ENCODE measurements at regions not wholly inside any gene's neighbourhood (a gene's known extent, or its start where the extent isn't known, plus 50 kb on each side); places are given as distances from the start of the nearest gene placed in this dataset.

DNA sequence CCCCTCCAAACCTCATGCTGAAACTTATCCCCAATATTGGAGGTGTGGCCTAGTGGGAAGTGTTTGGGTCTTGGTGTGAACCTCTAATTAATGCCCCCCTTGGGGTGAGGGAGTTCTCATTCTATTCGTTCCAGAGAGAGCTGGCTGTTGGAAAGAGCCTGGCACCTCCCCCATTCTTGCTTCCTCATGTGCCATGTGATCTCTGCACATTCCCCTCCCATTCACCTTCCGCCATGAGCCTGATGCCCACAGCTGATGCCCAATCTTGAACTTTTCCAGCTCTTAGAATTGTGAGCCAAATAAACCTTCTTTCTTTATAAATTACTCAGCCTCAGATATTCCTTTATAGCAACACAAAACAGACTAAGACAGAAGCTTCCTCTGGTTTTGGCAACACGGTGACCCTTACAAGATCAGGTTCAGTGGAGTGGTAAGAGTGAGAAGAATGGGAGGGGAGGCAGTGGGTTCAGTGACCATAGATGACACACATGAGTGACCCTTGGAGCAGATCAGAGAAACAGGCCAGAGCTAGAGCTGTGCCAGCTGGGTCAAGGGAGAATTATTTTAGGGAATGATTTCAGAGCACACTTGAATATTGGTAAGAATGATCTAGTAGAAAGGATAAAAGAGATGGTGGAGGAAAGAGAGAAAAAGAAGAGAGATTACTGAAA, 176.4 kb downstream of the LY86 start:
- H3K4me3 ChIP-seq: no peak overlapping the region
- H3K27me3 ChIP-seq: no peaks in the 10 kb centered on the region
- no peak for TF ChIP-seq POLR2A (IDR thresholded peaks at IDR 0.05)
- TF ChIP-seq EP300 (IDR thresholded peaks at IDR 0.05): no peak
- TF ChIP-seq, protein P1, sequence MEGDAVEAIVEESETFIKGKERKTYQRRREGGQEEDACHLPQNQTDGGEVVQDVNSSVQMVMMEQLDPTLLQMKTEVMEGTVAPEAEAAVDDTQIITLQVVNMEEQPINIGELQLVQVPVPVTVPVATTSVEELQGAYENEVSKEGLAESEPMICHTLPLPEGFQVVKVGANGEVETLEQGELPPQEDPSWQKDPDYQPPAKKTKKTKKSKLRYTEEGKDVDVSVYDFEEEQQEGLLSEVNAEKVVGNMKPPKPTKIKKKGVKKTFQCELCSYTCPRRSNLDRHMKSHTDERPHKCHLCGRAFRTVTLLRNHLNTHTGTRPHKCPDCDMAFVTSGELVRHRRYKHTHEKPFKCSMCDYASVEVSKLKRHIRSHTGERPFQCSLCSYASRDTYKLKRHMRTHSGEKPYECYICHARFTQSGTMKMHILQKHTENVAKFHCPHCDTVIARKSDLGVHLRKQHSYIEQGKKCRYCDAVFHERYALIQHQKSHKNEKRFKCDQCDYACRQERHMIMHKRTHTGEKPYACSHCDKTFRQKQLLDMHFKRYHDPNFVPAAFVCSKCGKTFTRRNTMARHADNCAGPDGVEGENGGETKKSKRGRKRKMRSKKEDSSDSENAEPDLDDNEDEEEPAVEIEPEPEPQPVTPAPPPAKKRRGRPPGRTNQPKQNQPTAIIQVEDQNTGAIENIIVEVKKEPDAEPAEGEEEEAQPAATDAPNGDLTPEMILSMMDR (IDR thresholded peaks at IDR 0.05): no peak
- TF ChIP-seq POLR2AphosphoS5 (IDR thresholded peaks at IDR 0.05): no peak
- H3K36me3 ChIP-seq: no peaks in the 10 kb centered on the region
- H3K27ac ChIP-seq: no peak overlapping the region
- 79% methylated on average over 3 of the region's 3 CpGs for WGBS
- DNase-seq (ENCODE audit: low spot score in 2 of 2): no peak
- no peaks in the 10 kb centered on the region for H3K9me3 ChIP-seq
- no peaks in the 10 kb centered on the region for H3K4me1 ChIP-seq

DNA sequence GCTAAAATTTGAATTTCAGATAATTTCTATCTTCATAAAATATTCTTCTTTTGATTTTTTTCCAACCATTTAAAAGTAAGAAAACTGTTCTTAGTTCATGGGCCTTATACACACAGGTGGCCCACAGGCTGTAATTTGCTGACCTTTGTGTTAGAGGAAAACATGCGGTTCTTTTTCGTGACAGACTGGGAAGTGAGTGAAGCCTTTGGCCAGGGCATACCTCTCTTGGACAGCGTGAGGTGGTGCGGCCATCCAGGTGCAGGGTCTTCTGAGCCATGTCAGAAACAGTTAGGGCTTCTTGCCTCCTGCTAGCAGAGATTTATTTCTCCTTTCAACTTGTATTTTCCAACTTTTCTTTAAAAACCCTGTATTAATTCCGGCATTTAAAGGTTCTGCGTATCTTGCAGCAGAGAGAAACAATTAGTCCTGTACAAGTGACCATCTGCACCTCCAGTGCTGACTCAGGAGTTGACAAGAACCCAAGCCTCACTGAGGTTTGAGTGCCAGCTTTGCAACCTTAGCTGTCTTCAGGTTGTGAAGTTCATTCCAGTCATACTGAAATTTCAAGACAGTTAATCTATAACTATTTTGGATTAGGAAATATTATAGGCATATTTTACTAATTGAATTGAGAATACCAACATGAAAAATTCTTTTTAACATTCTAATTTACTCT, 177.8 kb downstream of the LY86 start:
- no peak for DNase-seq (ENCODE audit: low spot score in 2 of 2)
- no peaks in the 10 kb centered on the region for H3K36me3 ChIP-seq
- H3K4me1 ChIP-seq: no peaks in the 10 kb centered on the region
- TF ChIP-seq EP300 (IDR thresholded peaks at IDR 0.05) (no peak), POLR2AphosphoS5 (IDR thresholded peaks at IDR 0.05) (no peak), POLR2A (IDR thresholded peaks at IDR 0.05) (no peak)
- TF ChIP-seq, protein P1 (IDR thresholded peaks at IDR 0.05): no peak
- H3K27ac ChIP-seq: no peak overlapping the region
- no peaks in the 10 kb centered on the region for H3K9me3 ChIP-seq
- no peaks in the 10 kb centered on the region for H3K27me3 ChIP-seq
- H3K4me3 ChIP-seq: no peak overlapping the region
- 96% methylated on average over 6 of the region's 6 CpGs for WGBS

DNA sequence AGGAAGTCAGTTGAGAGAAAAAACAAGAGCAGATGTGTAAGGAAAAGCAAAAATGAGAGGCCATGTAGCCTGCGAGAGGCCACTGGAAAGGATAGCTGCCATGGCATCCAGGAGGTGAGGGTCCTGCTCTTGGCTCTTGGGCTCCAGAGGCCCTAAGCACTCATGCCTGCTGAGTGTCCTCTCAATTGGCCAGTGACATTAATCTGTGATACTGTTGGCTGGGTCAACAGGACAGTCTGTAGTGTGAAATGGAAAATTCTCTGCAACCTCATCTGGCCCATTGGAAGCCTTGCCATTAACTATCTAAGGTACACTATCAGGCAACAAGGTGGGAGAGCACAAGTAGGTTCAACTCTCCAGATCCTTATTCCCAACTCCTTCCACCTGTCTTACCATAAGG, 180.9 kb downstream of the LY86 start:
- no peak for DNase-seq (ENCODE audit: low spot score in 2 of 2)
- Histone ChIP-seq H3K4me3 (no peak overlapping the region), H3K4me1 (no peaks in the 10 kb centered on the region), H3K9me3 (no peaks in the 10 kb centered on the region), H3K27me3 (no peaks in the 10 kb centered on the region), H3K27ac (no peak overlapping the region), H3K36me3 (no peaks in the 10 kb centered on the region)
- WGBS: 96% methylated on average over 1 of the region's 1 CpG
- TF ChIP-seq, protein P1 (IDR thresholded peaks at IDR 0.05): no peak
- no peak for TF ChIP-seq EP300 (IDR thresholded peaks at IDR 0.05)
- no peak for TF ChIP-seq POLR2A (IDR thresholded peaks at IDR 0.05)
- no peak for TF ChIP-seq POLR2AphosphoS5 (IDR thresholded peaks at IDR 0.05)

DNA sequence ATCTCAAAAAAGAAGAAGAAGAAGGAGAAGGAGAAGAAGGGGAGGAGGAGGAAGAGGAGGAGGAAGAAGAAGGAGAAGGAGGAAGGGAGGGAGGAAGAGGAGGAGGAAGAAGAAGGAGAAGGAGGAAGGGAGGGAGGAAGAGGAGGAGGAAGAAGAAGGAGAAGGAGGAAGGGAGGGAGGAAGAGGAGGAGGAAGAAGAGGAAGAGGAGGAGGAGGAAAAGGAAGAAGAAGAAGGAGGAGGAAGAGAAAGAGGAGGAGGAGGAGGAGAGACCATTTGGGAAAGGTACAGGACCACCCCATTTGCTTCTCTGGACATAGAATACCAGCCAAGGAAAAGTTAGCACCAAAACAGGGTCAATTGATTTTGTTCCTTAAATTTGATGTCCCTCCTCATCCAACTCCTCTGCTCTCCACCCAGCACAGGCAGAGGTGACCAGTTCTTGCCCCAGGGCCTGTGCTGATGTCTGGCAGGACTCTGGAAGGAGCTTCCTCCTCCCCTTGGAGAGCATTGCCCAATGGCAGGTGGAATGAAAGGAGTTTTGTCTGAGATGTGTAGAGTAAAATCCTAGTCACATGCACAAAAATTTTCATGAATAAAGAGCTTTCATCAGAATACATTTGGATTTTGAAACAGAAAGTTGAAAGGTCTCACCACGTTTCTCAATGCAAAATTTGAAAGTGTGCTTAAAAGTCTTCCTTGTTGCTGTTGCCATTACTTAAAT, 182.9 kb downstream of the LY86 start:
- Histone ChIP-seq H3K36me3 (no peaks in the 10 kb centered on the region), H3K27me3 (no peaks in the 10 kb centered on the region), H3K4me3 (no peak overlapping the region), H3K27ac (no peak overlapping the region), H3K9me3 (no peaks in the 10 kb centered on the region), H3K4me1 (no peaks in the 10 kb centered on the region)
- TF ChIP-seq POLR2AphosphoS5 (IDR thresholded peaks at IDR 0.05) (no peak), EP300 (IDR thresholded peaks at IDR 0.05) (no peak), POLR2A (IDR thresholded peaks at IDR 0.05) (no peak)
- TF ChIP-seq, protein P1 (IDR thresholded peaks at IDR 0.05): no peak
- 63% methylated on average over 1 of the region's 1 CpG for WGBS
- DNase-seq (ENCODE audit: low spot score in 2 of 2): no peak

DNA sequence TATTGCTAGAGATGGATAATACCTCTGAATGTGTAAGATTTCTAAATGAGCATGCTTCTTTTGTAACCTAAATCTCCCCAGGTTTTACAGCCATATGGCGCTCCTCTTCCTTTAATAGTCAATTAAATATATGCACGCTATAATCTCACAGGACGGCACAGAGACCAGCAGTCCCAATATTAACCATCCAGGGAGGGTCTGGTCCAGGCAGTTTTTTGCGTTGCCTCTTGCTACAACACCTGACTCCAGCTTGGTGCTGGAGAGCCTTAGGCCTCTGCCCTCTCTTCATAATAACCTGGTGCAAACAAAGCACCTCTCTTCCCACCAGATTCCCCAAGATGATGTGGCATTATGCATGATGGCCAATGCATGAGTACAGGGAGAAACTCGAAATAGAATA, 183.4 kb downstream of the LY86 start:
- Histone ChIP-seq H3K9me3 (no peaks in the 10 kb centered on the region), H3K36me3 (no peaks in the 10 kb centered on the region), H3K4me3 (no peak overlapping the region), H3K27ac (no peak overlapping the region), H3K4me1 (no peaks in the 10 kb centered on the region), H3K27me3 (no peaks in the 10 kb centered on the region)
- 90% methylated on average over 5 of the region's 5 CpGs for WGBS
- TF ChIP-seq EP300 (IDR thresholded peaks at IDR 0.05): no peak
- no peak for TF ChIP-seq POLR2A (IDR thresholded peaks at IDR 0.05)
- TF ChIP-seq, protein P1 (IDR thresholded peaks at IDR 0.05): no peak
- TF ChIP-seq POLR2AphosphoS5 (IDR thresholded peaks at IDR 0.05): no peak
- no peak for DNase-seq (ENCODE audit: low spot score in 2 of 2)
